ENCODE measurements at regions not wholly inside any gene's neighbourhood (a gene's known extent, or its start where the extent isn't known, plus 50 kb on each side); places are given as distances from the start of the nearest gene placed in this dataset.

DNA sequence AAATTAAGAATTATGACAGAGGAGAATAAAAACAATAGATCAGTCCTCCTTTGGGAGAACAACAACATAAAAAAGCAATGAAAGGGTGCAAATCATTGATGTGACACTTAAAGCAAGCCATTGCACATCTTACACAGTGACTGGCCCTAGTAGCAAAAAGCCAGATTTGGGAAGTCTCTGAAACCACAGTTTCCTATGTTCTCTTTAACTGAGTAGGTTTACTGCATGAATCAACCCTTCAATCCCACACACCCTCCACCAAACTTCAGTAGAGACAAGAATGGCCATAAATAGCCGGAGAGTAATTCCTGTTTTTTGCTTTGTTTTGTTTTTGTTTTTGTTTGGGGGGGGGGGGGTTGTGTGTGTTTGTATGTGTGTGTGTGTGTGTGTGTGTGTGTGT is 180.8 kb downstream of the VEGFC start:
- no peak overlapping the region for H3K4me2 ChIP-seq
- no TSS peak for BruUV-seq (replicated peaks)
- no peaks in the 10 kb centered on the region for H3K79me2 ChIP-seq (ENCODE audit: low read depth)
- H4K20me1 ChIP-seq (ENCODE audit: insufficient read depth), result no peaks in the 10 kb centered on the region
- CTCF ChIA-PET, result no interaction called here
- no peaks in the 10 kb centered on the region for H3K4me1 ChIP-seq (replicated peaks; ENCODE audit: insufficient read depth)
- no peak overlapping the region for H3K27ac ChIP-seq
- intact Hi-C loops (cut with micrococcal nuclease; ENCODE audit: unreplicated experiment), result no loop called here
- no peak overlapping the region for H3K4me3 ChIP-seq
- H2AFZ ChIP-seq, result no peak overlapping the region
- no peak for DNase-seq
- POLR2A ChIA-PET (ENCODE audit: unreplicated experiment), result no interaction called here
- H3K9me2 ChIP-seq (ENCODE audit: insufficient read depth), result no peaks in the 10 kb centered on the region
- no peaks in the 10 kb centered on the region for H3F3A ChIP-seq (ENCODE audit: insufficient read depth, low read depth)
- no peaks in the 10 kb centered on the region for H3K36me3 ChIP-seq (ENCODE audit: low read depth)
- no peaks in the 10 kb centered on the region for H3K9me3 ChIP-seq (ENCODE audit: insufficient read depth, low read depth)
- H3K27me3 ChIP-seq (ENCODE audit: insufficient read depth, low read depth), result no peaks in the 10 kb centered on the region
- TF ChIP-seq, protein P1, sequence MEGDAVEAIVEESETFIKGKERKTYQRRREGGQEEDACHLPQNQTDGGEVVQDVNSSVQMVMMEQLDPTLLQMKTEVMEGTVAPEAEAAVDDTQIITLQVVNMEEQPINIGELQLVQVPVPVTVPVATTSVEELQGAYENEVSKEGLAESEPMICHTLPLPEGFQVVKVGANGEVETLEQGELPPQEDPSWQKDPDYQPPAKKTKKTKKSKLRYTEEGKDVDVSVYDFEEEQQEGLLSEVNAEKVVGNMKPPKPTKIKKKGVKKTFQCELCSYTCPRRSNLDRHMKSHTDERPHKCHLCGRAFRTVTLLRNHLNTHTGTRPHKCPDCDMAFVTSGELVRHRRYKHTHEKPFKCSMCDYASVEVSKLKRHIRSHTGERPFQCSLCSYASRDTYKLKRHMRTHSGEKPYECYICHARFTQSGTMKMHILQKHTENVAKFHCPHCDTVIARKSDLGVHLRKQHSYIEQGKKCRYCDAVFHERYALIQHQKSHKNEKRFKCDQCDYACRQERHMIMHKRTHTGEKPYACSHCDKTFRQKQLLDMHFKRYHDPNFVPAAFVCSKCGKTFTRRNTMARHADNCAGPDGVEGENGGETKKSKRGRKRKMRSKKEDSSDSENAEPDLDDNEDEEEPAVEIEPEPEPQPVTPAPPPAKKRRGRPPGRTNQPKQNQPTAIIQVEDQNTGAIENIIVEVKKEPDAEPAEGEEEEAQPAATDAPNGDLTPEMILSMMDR (conservative IDR thresholded peaks at IDR 0.05), result no peak
- TF ChIP-seq EZH2 (IDR thresholded peaks at IDR 0.05; ENCODE audit: low read depth), result no peak

DNA sequence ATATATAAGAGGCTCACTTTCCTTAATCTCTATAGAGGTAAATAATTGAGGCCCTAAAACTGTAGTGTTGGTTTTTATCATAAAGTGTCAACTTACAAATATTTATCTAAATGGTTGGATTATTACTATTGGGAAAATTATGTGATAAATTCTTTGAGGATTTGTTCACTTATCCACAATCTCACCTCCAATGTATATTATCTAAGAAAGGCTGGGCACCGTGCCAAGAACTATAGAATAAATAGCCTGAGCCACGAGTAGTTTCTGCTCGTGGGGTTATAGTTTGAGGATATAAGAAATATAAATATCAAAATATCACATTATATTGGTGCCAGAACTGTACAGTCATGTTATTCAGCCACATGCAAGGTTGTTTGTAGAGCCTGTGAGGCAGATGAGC is 177.9 kb downstream of the VEGFC start:
- Histone ChIP-seq H3K9me2 (ENCODE audit: insufficient read depth) (no peaks in the 10 kb centered on the region), H3K27ac (no peak overlapping the region), H3K27me3 (ENCODE audit: insufficient read depth, low read depth) (no peaks in the 10 kb centered on the region), H3F3A (ENCODE audit: insufficient read depth, low read depth) (no peaks in the 10 kb centered on the region), H3K4me1 (replicated peaks; ENCODE audit: insufficient read depth) (no peaks in the 10 kb centered on the region), H2AFZ (no peak overlapping the region), H3K36me3 (ENCODE audit: low read depth) (no peaks in the 10 kb centered on the region), H3K79me2 (ENCODE audit: low read depth) (no peaks in the 10 kb centered on the region), H3K4me3 (no peak overlapping the region), H3K9me3 (ENCODE audit: insufficient read depth, low read depth) (no peaks in the 10 kb centered on the region), H4K20me1 (ENCODE audit: insufficient read depth) (no peaks in the 10 kb centered on the region), H3K4me2 (no peak overlapping the region)
- DNase-seq, result no peak
- TF ChIP-seq, protein P1 (conservative IDR thresholded peaks at IDR 0.05), result no peak
- no peak for TF ChIP-seq EZH2 (IDR thresholded peaks at IDR 0.05; ENCODE audit: low read depth)
- ChIA-PET POLR2A (ENCODE audit: unreplicated experiment) (no interaction called here), CTCF (no interaction called here)
- no TSS peak for BruUV-seq (replicated peaks)
- intact Hi-C loops (cut with micrococcal nuclease; ENCODE audit: unreplicated experiment), result no loop called here

- no peaks in the 10 kb centered on the region for H3K36me3 ChIP-seq (ENCODE audit: low read depth)
- no peaks in the 10 kb centered on the region for H3K27me3 ChIP-seq (ENCODE audit: insufficient read depth, low read depth)
- H3K4me2 ChIP-seq, result no peak overlapping the region
- POLR2A ChIA-PET (ENCODE audit: unreplicated experiment), result no interaction called here
- intact Hi-C loops (cut with micrococcal nuclease; ENCODE audit: unreplicated experiment), result no loop called here
- no peaks in the 10 kb centered on the region for H3K9me3 ChIP-seq (ENCODE audit: insufficient read depth, low read depth)
- H3K27ac ChIP-seq, result no peak overlapping the region
- TF ChIP-seq, protein P1 (conservative IDR thresholded peaks at IDR 0.05), result no peak
- TF ChIP-seq EZH2 (IDR thresholded peaks at IDR 0.05; ENCODE audit: low read depth), result no peak
- H4K20me1 ChIP-seq (ENCODE audit: insufficient read depth), result no peaks in the 10 kb centered on the region
- H3K4me1 ChIP-seq (replicated peaks; ENCODE audit: insufficient read depth), result no peaks in the 10 kb centered on the region
- no peaks in the 10 kb centered on the region for H3F3A ChIP-seq (ENCODE audit: insufficient read depth, low read depth)
- CTCF ChIA-PET, result no interaction called here
- no peak for DNase-seq
- H3K9me2 ChIP-seq (ENCODE audit: insufficient read depth), result no peaks in the 10 kb centered on the region
- H3K4me3 ChIP-seq, result no peak overlapping the region
- H2AFZ ChIP-seq, result no peak overlapping the region
- H3K79me2 ChIP-seq (ENCODE audit: low read depth), result no peaks in the 10 kb centered on the region
- BruUV-seq (replicated peaks), result no TSS peak
These were observed 176.6 kb downstream of the VEGFC start for GRCh38 chr4:176616151-176616550.
